ENCODE measurements at regions not wholly inside any gene's neighbourhood (a gene's known extent, or its start where the extent isn't known, plus 50 kb on each side); places are given as distances from the start of the nearest gene placed in this dataset.

- Histone ChIP-seq H2AFZ (ENCODE audit: low read length) (no peak overlapping the region), H2BK5ac (ENCODE audit: insufficient read length, low read length) (no peak overlapping the region), H3K27me3 (ENCODE audit: insufficient read depth, low read length) (no peaks in the 10 kb centered on the region), H2BK12ac (ENCODE audit: insufficient read length, low read depth, low read length) (no peak overlapping the region), H2BK20ac (ENCODE audit: low read depth, low read length, poor library complexity, severe bottlenecking) (no peak overlapping the region), H3K23ac (ENCODE audit: insufficient read length, low read depth, low read length) (no peak overlapping the region), H3K23me2 (ENCODE audit: insufficient read length, low read depth, low read length, poor library complexity, severe bottlenecking) (no peaks in the 10 kb centered on the region), H3K79me1 (ENCODE audit: insufficient read depth, low read depth, low read length, poor library complexity, severe bottlenecking) (no peaks in the 10 kb centered on the region), H2AK5ac (ENCODE audit: insufficient read length, low read length) (no peak overlapping the region), H3K27ac (ENCODE audit: insufficient read length, low read depth, low read length) (no peak overlapping the region), H3K4me1 (ENCODE audit: insufficient read depth, low read length) (no peaks in the 10 kb centered on the region), H3K9ac (ENCODE audit: extremely low read depth, insufficient read length, low read length) (no peak overlapping the region), H4K8ac (replicated peaks; ENCODE audit: insufficient read length, low read depth, low read length) (no peak overlapping the region), H4K91ac (ENCODE audit: insufficient read length, low read depth, low read length) (no peak overlapping the region), H3T11ph (ENCODE audit: low read length) (no peak overlapping the region), H2BK120ac (ENCODE audit: low read depth, low read length, poor library complexity, severe bottlenecking) (no peak overlapping the region), H3K9me3 (ENCODE audit: control insufficient read depth, low read depth, low read length) (no peaks in the 10 kb centered on the region), H4K5ac (ENCODE audit: insufficient read length, low read depth, low read length) (no peak overlapping the region), H3K79me2 (ENCODE audit: insufficient read depth, low read length) (no peaks in the 10 kb centered on the region), H3K4me2 (ENCODE audit: insufficient read depth, insufficient read length, low read length) (no peak overlapping the region), H4K20me1 (ENCODE audit: control insufficient read depth, insufficient read depth, insufficient read length) (no peaks in the 10 kb centered on the region), H3K18ac (ENCODE audit: insufficient read length, low read depth, low read length) (no peak overlapping the region), H3K14ac (ENCODE audit: insufficient read depth, low read length) (no peak overlapping the region), H2BK15ac (ENCODE audit: low read depth, low read length) (no peak overlapping the region), H3K4ac (ENCODE audit: low read depth, low read length) (no peak overlapping the region), H3K56ac (ENCODE audit: insufficient read length, low read depth, low read length) (no peak overlapping the region)
- WGBS (ENCODE audit: extremely low coverage, insufficient read length, low lambda C conversion rate): no CpG with 5 or more reads among the region's 3 CpGs
- peak overlapping the region in 1 of 3 experiments; percentile 52; a peak in 1 of 7 replicates for H3K27ac Mint-ChIP-seq
- DNase-seq: no peak
- H3K4me1 Mint-ChIP-seq: peaks cover 5 to 6% of the 10 kb centered on the region in 2 experiments
- H3K4me3 Mint-ChIP-seq: no peak overlapping the region
- H3K27me3 Mint-ChIP-seq (ENCODE audit: low read depth): peaks cover 2% of the 10 kb centered on the region; the same call in 1 of the 2 replicates
- peaks cover 4 to 10% of the 10 kb centered on the region in 2 experiments; a peak in 4 of 5 replicates for H3K9me3 Mint-ChIP-seq
- TF ChIP-seq CTCF (conservative IDR thresholded peaks at IDR 0.05): no peak
- peaks cover 0 to 4% (median 0%) of the 10 kb centered on the region in 3 experiments; a peak in 2 of 7 replicates for H3K36me3 Mint-ChIP-seq (ENCODE audit: insufficient read depth in 1 of 3, low read depth in 3 of 3)
Measured at GRCh38 chr14:49512147-49512551, 74.0 kb downstream of the RPS29 start.

All from H9 (cell line).